ENCODE measurements at regions not wholly inside any gene's neighbourhood (a gene's known extent, or its start where the extent isn't known, plus 50 kb on each side); places are given as distances from the start of the nearest gene placed in this dataset.
"Not testable (repeated sequence)": the region's sequence is repeated elsewhere in the genome, so short reads cannot be mapped to it uniquely, and the experiment has no call there.

- not testable (repeated sequence) for DNase-seq
These were observed 67.4 kb upstream of the ZNF169 start for GRCh38 chr9:94191706-94192105.

GRCh38 chr9:94198414-94198813 lies 60.7 kb upstream of the ZNF169 start:
- no peak for DNase-seq

DNA sequence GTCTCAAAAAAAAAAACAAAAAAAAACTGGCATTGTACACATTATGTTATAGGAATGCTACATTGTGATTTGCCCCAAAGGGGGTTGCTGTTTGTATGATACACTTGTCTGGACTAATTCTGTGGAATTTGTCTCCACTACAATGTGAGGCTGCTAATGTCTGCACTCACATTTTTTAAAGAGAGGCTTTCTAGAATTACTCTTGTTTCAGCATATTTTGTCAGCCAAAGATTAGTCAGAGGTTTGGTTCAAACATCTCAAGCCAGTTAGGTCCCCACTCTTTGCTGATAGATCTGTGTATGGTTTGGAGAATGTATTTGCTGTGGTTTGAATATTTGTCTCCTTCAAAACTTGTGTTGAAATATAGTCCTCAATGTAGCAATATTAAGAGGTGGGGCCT lies 59.3 kb upstream of the ZNF169 start:
- DNase-seq: no peak

- no peak for DNase-seq
These were observed 54.9 kb upstream of the ZNF169 start for GRCh38 chr9:94204174-94204573.

DNA sequence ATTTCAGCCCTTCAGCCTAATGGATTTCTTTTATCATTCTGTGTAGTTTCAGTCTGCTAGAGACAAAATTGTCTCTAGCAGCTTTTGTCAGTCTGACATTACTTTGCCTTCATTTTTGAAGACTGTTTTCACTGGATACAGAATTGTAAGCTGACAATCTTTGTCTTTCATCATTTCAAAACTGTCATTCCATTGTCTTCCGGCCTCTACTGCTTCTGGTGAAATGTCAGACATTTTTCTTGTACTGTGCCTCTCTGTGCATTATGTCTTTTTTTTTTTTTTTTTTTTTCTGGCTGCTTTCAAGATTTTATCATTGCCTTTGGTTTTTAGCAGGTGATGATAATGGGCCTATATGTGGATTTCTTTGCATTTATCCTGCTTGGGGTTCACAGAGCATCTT lies 51.3 kb upstream of the ZNF169 start:
- DNase-seq: no peak
